Right renal pelvis (tissue), 4 donors: ENCODE measurements at regions not wholly inside any gene's neighbourhood (a gene's known extent, or its start where the extent isn't known, plus 50 kb on each side); places are given as distances from the start of the nearest gene placed in this dataset.

Experiments used
- DNase-seq, 4 donors: peaks; one replicate each; pipeline ENCODE4 v3.0.0-alpha.2; 2013; ENCODE audit warnings: low read depth in 4 of 4, low spot score in 3 of 4, missing footprints in 1 of 4

DNA sequence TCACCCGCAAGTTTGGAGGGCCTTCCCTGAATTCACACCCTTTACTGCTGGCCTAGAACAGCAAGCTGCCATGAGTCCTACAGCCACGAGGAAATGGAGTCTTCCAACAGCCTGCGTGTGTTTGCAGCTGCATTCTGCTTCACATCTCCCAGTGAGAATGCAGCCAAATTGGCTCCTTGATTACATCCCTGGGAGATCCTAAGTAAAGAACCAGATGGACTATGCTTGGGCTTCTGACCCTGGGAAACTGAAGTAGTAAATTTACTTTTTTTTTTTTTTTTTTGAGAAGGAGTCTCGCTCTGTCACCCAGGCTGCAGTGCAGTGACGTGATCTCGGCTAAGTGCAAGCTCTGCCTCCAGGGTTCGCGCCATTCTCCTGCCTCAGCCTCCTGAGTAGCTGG lies 617.0 kb upstream of the CDH18 start:
- no peak for DNase-seq

DNA sequence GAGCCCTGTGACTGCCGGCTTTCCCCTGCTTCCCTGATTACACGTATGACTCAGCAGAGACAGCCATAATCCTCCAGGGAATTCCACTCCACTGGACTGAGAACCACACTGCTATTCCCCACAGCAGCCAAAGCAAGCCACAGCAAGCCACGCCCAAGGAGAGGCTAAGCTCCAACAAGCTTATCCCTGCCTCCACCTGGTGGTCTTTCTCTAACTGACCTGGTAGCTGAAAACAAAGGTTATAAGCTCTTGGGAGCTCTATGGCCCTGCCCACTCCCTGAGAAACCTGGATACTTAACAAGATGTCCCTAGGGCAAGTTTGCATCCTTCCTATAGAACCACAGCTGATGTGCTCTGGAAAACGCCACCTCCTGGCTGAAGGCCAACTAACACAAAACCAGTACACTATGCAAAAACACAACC lies 613.7 kb upstream of the CDH18 start:
- DNase-seq, result no peak

DNA sequence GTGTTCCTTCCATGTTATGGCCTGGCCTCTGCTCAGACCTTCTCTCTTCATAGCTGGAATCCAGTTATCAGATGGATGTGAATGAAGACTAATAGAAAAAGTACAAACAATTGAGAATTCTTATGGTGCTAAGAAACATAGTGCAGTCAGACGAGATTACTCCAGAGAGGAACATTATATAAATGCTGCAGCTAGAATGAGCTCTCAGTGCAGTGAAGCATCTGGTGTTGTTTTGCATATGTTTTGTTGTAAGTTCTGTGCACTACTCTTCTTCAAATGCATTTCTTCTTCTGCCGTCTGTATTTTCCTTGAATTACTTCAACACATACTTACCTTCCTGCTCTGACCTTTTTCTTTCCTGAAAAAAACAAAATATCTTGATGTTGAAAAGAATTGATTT lies 602.4 kb upstream of the CDH18 start:
- no peak for DNase-seq

DNA sequence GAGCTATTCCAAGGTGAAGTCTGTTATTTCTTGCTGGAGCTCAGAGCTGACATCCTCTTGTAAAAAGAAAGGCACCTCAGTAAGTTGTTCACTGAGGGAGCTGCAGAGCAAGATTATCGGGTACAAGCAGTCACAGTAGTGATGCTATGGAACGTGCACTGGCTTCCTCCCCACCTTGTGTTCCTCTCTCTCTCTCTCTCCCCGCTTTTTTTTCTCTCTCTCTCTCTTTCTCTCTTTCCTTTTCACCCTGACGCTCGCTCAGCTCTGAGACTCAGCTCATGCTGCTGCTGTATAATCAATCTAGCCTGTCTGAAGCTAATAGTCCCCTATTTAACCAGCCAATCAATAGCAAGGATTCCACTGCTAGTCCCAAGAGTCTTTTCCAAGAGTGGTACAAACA lies 587.6 kb upstream of the CDH18 start:
- no peak for DNase-seq

DNA sequence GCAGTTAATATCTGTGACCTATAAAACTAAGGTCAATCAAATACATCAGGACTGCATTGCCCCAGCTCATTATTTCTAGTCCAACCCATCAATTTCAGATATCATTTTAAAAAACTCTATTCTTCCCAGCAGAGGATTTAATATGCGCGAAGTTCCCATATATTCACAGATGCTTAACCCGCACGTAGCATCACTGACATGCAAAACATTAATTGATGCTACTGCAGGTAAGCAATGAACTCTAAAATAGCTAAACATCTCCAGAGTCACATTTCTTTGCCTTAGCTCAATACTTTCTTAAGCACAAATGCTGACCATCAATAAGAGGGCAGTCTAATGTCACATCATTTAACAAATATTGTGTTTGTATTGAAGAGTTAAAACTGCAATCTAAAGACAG lies 586.6 kb upstream of the CDH18 start:
- no peak for DNase-seq

DNA sequence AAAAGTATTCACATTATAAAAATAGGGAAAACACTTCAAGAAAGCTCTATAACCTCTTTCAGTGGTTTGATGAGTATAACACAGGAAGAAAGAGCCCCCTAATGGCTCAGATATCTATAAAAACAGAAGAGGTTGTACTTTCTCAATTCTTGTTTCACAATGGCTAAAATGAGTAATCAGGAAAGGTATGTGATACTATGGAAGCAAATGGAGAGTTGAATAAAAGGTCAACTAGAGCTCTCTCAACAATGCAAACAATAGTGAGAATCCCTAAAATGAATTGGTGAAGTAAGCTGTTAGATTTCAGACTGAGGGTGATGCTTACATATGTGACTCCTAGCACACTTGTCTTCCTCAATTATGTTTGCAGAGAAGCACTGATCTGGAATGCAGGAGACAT lies 584.6 kb upstream of the CDH18 start:
- DNase-seq, result no peak

DNA sequence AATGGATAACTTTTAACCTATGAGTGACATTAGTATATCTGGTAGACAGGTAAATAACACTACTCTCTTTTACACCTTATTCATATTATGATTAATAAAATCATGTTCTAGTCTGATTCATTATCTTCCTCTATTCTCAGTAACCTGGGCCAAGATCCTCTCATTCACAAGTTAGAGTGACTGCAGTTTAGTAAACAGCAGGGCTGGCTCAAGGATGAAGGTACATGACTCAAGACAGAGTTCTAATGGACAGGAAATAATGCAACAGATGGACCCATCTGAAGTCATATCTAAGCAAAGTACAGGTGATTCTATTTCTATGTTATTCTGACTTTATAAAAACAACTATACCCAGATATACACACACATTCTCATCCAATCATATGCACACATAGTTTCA lies 582.5 kb upstream of the CDH18 start:
- no peak for DNase-seq

DNA sequence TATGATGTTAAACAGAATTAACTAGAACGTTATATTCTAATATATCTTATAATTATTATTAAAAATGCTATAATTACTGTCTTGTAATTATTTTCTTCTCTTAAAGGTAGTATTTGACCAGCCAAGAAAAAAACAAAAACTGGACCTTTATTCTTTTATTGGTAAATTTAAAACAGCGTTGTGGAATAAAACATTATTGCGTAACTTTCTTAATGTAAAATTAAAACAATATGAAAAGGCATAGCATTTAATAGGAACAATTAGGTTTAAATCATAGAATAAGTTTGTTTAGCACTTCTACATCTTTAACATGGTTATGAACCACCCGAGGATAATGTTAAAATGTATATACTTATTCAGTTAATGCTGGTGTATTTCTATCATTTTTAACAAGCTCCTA lies 574.5 kb upstream of the CDH18 start:
- no peak for DNase-seq

DNA sequence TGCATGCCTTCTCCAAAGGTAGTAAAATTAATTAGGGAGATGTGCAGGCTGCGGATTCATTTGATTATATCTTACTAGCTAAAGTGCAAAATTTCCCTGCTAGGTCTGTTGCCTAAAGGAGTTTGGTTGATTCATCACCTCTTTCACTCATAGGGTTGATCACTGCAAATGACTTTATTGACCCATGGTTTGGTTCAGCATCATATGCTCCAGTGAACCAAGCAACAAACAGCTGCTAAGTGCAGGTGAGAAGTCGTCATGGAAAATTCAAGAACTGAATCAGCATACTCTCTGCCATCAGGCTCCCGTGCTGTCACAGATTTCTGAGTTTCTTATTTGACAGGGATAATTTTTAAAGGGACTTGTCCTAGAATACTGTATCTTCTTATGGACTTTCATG lies 571.8 kb upstream of the CDH18 start:
- no peak for DNase-seq

DNA sequence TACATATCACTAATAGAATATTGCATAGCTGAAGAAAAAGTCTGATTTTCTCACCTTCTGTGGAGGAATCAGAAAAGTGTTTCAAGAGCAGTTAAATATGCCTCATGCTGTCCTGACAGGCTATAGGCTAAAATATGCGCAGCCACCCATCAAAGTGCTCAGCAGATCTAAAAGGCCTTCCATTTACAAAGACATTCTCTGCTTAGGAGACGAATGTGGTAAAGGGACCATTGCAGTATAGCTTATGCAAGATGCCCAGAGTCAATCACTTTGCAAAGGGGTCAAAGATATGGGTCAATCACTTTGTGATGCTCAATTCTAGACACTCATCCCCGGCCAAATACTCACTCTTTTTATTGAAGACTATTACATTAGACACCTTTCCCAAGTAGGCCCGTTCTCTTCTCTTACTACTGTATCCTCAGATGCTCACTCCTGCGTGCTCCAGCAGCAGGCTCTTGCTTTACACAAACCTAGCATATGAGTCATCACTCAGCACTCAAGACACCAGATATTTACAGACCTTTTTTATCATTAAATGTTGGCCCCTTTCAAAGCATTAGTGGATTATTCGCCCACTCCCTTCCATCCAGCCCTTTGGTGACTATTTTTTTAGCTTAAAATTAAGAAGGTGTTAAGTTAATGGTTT lies 568.2 kb upstream of the CDH18 start:
- DNase-seq, result no peak

DNA sequence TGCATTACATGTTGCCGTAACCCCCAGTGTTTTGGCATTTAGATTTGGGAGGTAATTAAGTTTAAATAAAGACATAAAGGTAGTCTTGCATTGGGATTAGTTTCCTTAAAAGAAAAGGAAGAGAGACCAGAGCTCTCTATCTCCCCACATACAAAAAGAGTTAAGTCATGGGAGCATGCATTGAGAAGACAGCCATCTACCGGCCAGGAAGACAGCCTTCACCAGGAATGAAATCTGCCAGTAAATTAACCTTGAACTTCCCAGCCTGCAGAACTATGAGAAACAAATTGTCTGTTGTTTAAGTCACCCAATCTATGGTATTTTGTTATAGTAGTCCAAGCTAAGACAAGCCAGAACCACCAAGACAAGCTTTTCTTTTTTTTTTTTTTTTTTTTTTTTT lies 567.0 kb upstream of the CDH18 start:
- DNase-seq, result no peak

DNA sequence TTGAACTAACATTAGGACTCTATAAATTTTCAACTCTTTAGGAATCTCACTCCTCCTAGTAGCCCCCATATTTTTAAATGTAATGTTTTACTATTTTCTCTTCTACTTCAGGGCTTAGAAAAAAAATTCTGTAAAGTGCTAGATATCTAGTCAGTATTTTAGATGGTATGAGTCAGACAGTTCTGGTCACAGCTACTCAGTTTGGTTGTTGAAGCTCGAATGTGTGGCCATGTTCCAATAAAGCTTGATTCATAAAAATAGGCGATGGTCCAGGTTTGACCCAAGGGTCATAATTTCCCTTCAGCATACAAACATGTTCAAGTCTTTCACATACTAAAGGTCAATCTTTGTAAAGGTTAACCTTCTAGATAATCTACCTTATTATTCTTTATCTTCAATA lies 566.0 kb upstream of the CDH18 start:
- no peak for DNase-seq

DNA sequence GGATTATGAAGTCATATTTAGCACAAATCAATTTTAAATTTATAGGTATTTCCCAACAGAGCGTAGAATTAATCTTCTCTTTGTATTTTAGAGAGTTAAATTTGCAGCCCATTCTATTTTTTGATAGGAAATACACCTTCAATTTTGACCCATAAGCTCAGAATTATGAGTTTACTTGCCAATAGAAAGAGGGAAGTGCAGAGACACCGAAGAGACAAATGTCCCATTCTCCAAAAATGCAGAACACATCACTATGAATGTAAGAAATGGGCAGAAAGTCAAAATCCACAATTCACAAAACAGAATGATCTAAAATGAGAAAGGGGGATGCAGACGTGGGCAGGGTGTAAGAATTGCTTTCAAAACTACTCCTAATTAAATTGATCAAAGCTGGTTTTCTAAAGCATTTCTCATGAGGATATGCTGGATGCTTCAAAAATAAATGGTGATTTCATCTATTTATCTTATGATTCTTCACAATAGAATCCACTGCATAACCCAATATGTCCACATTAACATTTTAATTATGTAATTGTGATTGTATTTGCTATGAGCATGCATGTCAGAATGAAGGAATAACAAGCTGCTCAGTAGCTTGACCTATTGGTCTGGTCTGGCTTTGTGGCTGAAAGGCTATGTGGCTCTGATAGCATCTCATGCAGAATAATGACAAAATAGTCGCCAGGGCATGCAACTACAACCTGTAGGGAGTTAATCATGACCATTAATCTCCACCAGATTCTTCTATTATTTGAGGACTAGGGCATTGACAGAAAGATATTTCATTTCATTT lies 550.1 kb upstream of the CDH18 start:
- no peak for DNase-seq

DNA sequence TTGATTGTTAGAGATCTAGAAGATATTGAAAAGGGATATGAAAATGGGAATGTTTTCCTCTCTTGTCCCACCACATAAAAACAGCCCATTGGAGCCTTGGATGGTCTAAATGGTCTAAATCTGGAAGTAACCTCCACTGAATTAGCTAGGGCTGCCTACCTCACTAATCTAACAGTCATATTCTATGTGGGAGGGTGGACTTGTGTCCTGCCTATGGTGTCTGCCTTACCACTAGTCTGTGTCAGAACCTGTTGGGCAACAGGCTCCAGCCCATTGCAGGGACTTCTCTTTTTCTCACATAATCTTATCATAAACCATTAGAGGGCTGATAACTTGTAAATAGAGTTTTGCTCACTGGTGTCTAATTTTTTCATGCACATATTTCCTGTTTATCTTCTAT lies 548.8 kb upstream of the CDH18 start:
- DNase-seq, result no peak

DNA sequence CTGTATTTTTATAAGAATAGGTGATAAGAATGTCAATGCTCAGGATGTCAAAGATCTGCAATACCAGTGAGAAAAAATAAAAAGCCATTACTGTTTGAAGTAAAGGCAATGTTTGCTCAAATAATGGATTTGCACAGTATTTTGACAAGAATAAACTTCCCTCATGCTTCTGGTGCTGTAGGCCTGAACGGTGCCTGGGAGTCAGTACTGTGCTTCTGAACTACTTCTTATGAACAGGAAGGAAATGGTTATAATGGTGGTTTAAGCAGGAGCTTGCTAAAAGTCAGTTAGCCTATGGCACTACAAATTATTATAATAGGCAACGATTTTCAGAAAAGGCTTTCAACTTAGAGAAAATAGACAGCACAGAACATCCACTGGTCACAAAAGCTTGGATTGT lies 548.3 kb upstream of the CDH18 start:
- no peak for DNase-seq

DNA sequence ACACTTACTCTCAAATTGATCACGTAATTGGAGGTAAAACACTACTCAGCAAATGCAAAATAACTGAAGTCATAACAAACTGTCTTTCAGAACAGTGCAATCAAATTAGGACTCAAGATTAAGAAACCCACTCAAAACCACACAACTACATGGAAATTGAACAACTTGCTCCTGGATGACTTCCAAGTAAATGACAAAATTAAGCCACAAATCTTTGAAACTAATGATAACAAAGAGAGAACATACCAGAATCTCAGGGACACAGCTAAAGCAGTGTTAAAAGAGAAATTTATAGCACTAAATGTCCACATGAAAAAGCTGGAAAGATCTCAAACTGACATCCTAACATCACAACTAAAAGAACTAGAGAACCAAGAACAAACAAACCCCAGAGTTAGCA lies 540.5 kb upstream of the CDH18 start:
- no peak for DNase-seq

DNA sequence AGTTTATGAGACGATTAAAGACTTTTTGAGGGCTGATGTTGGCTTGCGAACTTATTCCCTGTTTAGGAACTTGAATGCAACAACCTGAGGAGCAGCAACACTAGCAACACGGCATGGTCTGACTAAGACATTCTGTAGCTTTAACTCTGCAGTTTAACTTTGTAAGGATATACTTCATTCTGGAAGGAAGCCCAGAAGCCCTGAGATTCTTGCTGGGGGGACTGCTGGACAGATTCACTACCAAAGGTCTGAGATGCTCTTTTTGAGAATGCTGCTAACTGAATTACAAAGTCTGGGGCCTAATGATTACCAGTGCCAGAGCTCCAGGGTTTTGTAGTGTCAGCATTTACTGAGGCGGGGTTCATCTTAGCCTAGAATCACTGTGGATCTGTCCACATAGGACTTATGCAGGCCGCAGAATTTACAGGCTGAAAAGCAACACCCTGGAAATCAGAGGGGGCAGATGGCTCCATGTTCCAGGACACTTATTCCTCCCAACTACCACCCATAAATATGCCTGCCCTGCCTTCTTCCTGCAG lies 537.1 kb upstream of the CDH18 start:
- no peak for DNase-seq

DNA sequence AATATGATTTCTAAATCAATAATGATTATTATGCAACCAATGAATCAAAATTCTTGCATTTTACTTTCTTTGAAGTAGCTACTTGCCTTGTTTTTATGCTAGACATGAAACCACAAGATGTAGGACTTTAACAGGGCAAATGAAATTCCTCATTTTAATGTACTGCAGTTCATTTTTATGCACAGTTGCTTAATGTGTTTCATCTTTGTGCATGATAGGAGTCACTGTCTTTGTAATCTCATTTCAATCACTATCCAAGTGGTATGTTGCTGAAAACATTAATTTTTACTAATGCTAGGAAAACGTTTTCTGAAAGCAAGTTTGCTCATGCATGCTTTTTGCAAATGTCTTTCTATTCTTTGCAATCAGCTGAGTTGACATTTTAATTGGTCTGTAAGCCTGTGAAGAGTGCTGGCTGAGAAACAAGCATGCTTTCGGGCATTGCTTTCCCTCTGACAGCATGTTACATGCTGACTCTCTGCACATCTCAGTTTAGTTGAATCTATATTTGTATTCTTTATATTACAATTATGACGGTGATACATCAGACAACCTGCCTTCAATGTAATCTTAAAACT lies 535.0 kb upstream of the CDH18 start:
- no peak for DNase-seq

DNA sequence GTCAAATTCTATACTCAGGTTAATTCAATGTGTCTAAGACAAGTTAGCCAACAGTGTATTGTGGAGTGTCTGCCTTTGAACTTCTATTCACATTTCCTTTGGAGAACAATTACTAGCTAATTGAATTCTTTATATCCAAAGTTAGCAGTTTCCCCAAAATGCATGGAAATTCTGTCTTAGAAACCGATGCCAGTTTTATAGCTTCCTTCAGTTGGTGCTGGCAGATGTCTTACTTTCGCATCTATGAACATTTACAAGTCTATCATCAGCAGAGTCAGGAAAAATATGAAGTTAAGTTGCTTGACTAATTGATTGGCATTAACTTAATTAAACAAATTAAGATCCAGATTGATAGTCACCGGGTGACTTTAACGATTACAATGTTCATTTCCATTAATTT lies 527.6 kb upstream of the CDH18 start:
- no peak for DNase-seq

DNA sequence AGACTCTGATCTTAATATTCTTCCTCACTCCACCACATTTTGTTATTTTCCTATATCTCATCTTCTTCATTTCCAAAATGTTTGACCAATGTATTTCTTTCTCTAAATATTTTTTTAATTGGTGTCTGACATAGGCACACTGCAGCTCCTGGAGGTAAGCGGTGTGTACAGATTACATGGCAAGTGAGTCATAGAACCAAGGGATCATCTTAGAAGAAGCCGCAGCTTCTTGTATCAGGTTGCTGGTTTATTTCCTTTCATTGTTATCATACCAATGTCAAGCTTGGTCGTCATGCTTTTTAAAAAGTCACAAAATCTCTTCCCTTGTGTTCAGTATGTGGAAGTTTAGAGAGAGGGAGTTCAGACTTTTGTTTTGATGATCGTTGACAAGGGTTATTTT lies 526.1 kb upstream of the CDH18 start:
- no peak for DNase-seq

DNA sequence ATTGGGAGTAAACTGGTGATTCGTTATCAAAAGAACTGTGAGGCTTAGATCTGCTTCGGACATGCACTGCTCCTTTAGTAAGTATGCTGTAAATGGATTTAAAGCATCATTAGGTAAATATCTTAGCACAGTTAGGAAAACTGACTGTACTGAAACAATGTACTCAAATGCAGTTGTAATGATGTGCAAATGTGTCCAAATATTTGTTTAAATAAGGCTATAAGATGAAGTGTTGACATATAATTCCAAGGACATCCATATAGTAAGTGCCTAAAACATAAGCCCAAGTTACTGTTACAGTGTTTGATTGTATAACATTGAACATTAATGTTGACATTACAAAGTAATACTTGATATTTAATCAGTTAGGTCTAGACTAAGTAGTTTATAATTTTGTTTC lies 512.5 kb upstream of the CDH18 start:
- no peak for DNase-seq

DNA sequence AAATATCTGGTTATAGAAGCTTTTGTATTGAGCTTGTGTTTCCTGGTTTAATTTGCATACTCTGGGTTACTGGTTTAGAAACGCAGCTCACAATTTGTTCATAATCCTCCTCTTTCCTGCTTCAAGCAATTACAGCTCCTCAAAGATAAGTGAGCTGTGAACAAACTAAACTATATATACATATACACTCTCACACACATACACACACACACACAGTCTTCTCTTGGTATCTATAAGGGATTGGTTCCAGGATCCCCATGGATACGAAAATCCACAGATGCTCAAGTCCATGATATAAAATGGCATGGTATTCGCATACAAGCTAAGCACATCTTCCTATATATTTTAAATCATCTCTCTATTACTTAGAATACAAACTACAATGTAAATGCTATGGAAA lies 510.9 kb upstream of the CDH18 start:
- no peak for DNase-seq
